Thyroid gland (tissue), 4 donors: ENCODE measurements at regions not wholly inside any gene's neighbourhood (a gene's known extent, or its start where the extent isn't known, plus 50 kb on each side); places are given as distances from the start of the nearest gene placed in this dataset.

Experiments
- CTCF ChIP-seq, 6 experiments: fragments of 200-600 bp in 3 of 6; fragments of 450-650 bp in 3 of 6; sonication (generic) in 3 of 6; IDR thresholded peaks; one replicate each; pipeline ENCODE4 v1.5.1; 2016 to 2019; ENCODE audit warnings: antibody characterized with exemption in 6 of 6, mild to moderate bottlenecking in 2 of 6, inconsistent platforms in 1 of 6, moderate library complexity in 1 of 6
- POLR2A ChIP-seq, 2 donors: fragments of 450-650 bp; IDR thresholded peaks; one replicate each; pipeline ENCODE4 v1.6.1; 2017; ENCODE audit warnings: antibody characterized with exemption in 2 of 2, mild to moderate bottlenecking in 2 of 2, moderate library complexity in 1 of 2

GRCh38 chr20:24838546-24839535, 110.2 kb upstream of the CST7 start:
- TF ChIP-seq POLR2A (IDR thresholded peaks at IDR 0.05) (no peak), CTCF (IDR thresholded peaks at IDR 0.05) (no peak)
